WI38 (cell line): ENCODE measurements at regions not wholly inside any gene's neighbourhood (a gene's known extent, or its start where the extent isn't known, plus 50 kb on each side); places are given as distances from the start of the nearest gene placed in this dataset.

ENCODE experiments used
- H3K4me3 ChIP-seq: 2 replicates; pipeline ENCODE4 v1.5.1; 2011; ENCODE audit warnings: low read depth, mild to moderate bottlenecking, control low read depth, low read length
- TF ChIP-seq, protein P1 (sequence below): IDR thresholded peaks from 2 replicates; pipeline ENCODE4 v1.5.1; 2012; ENCODE audit warnings: low read depth, mild to moderate bottlenecking, control low read depth, low read length

DNA sequence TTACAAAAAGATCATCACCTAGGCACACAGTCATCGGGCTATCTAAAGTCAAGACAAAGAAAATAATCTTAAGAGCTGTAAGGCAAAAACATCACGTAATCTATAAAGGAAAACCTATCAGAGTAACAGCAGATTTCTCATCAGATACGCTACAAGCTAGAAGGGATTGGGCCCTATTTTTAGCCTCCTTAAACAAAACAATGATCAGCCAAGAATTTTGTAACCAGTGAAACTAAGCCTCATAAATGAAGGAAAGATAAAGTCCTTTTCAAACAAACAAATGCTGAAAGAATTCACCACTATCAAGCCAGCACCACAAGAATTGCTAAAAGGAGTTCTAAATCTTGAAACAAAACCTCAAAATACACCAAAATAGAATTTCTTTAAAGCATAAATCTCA is 191.6 kb upstream of the BMP4 start:
- TF ChIP-seq, protein P1, sequence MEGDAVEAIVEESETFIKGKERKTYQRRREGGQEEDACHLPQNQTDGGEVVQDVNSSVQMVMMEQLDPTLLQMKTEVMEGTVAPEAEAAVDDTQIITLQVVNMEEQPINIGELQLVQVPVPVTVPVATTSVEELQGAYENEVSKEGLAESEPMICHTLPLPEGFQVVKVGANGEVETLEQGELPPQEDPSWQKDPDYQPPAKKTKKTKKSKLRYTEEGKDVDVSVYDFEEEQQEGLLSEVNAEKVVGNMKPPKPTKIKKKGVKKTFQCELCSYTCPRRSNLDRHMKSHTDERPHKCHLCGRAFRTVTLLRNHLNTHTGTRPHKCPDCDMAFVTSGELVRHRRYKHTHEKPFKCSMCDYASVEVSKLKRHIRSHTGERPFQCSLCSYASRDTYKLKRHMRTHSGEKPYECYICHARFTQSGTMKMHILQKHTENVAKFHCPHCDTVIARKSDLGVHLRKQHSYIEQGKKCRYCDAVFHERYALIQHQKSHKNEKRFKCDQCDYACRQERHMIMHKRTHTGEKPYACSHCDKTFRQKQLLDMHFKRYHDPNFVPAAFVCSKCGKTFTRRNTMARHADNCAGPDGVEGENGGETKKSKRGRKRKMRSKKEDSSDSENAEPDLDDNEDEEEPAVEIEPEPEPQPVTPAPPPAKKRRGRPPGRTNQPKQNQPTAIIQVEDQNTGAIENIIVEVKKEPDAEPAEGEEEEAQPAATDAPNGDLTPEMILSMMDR: no peak
- H3K4me3 ChIP-seq: no peak overlapping the region

DNA sequence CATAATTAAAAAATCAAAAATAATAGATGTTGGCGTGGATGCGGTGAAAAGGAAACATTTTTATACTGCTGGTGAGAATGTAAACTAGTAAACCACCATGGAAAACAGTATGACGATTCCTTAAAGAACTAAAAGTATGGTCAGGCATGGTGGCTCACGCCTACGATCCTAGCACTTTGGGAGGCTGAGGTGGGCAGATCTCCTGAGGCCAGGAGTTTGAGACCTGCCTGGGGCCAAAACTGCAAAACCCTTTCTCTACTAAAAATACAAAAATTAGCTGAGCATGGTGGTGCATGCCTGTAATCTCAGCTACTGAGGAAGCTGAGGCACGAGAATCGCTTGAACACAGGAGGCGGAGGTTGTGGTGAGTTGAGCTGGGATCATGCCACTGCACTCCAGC is 195.7 kb upstream of the BMP4 start:
- H3K4me3 ChIP-seq: no peak overlapping the region
- TF ChIP-seq, protein P1: no peak

DNA sequence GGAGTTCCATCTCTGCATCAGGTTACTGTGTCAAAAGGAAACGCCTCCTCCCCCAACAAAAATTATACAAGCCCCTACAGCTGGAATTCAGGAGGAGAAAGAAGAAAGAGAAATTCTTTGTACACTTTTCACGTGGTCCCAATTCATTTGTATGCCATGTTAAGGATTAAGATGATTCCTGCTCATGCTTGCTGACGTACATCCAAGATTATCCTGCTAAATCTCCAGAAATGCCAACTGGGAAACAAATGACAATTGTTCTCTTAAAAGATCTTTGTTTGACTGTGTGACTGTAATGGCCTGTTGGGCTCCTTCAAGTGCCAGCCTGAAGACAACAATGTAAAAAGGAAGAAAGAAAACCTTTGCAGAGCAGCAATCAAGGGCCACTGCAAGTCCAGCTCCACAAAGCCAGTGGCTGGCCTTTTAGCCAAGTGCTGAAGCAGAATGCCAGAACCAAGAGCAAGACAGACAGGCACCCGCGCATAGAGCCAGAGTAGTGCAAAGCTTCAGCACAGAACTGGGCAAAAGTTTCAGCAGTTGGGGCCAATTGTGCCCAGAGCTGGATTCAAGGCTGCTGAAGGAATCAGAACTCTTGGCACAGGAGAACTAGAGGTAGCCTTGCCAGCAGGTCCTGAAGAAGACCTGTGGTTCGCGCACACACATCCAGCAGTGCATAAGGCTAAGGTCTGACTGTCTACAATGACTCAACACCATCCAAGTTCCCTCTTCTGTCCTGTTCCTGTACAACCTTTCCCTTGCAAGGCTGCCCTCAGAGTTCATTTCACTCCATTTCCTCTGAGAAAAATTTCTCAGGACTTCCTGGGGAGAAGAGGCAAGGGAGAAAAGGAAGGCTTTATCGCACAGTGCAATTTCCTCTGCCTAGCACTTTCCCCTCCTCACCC is 209.7 kb upstream of the BMP4 start:
- TF ChIP-seq, protein P1: no peak

DNA sequence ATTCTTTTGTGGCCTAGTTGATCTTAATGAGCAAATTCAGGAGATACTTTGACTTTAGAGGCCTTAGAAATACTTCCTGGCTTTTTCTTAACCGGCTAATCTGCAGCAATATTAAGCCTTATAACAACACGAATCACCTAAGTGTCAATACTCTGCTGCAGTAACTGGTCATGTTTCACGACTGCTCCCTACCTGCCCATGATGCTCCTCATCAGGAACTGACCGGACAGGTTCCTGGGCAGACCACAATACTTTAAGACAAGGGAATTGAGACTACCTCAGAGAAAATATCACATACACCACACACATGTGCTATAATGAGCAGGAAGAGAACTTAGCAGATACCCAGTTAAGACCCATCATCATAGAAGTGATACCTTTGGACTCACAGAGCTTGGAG is 211.9 kb upstream of the BMP4 start:
- TF ChIP-seq, protein P1: no peak
- H3K4me3 ChIP-seq: no peak overlapping the region

More for the DNA sequence above, 209.7 kb upstream of the BMP4 start:
- no peak overlapping the region for H3K4me3 ChIP-seq

DNA sequence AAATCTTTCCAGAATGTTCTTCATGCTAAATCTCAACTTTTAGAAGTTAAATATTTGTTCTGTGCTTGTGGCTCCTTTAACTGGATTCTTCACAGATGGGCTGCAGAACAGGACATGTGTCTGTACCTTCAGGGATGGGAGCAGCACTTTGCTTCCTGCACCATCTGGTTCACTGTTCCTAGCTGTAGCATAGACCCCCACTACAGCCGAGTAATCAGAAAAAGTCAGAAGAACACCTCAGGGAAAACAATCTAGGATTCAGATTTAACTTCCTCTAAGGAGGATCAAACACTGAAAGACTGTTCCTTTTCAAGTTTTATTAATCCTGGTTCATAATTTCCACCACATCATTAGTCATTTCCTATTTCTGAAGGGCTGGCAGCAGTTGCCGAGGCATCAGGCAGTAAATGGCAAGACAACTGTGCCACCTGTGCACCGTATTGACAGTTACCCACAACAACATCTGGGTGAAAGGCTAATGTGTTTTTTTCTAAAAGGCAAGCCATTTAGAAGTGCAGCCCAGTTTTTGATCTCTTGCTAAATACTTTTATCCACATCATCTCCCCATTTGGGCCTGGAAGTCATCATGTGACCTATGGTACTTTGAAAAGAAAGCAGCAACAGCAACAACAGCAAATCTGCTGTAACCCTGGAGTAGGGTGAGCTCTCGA is 212.8 kb upstream of the BMP4 start:
- TF ChIP-seq, protein P1: no peak
- H3K4me3 ChIP-seq: no peak overlapping the region

DNA sequence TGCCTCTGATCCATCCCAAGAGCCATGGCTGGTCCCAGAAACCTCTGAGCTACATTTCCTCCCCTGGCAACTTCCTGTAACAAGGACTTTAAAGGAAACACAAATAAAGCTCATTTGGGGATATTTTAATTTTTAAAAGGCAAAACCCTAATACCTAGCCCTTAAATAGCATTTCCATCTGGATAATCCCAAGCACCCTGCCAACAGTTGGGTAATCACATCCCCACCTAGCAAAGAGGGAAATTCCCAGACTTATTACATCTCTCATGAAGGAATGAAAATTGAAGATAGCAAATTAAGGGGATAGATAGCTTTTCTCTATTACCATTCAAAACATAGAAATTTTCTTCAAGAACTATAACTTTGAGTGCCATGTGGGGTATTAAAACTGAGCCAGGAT is 213.7 kb upstream of the BMP4 start:
- H3K4me3 ChIP-seq: no peak overlapping the region
- TF ChIP-seq, protein P1: no peak

DNA sequence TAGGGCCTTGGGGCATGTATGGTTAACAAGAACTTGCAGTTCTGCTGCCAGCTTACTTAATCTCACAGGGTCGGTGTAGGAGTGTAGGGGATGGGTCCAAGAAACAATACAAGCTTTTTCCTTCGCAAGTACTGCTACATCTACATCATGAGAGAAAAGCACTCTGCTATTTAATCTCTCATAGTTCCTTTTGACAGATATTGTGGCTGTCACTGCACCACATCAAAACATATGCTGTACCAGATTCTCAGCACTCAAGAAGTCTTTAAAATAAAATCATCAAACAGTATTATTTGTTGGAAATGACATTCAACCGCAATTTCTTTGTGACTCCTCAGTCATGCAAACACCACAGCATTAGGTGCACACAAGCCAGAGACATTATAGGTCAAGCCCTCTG is 215.5 kb upstream of the BMP4 start:
- TF ChIP-seq, protein P1: no peak
- H3K4me3 ChIP-seq: no peak overlapping the region
